HPDE6-E6E7 (cell line): ENCODE measurements at regions not wholly inside any gene's neighbourhood (a gene's known extent, or its start where the extent isn't known, plus 50 kb on each side); places are given as distances from the start of the nearest gene placed in this dataset.

Source experiments
- DNase-seq: peaks from one replicate; pipeline ENCODE4 v3.0.0; 2011; ENCODE audit warnings: missing footprints; ENCODE audit errors: extremely low spot score

DNA sequence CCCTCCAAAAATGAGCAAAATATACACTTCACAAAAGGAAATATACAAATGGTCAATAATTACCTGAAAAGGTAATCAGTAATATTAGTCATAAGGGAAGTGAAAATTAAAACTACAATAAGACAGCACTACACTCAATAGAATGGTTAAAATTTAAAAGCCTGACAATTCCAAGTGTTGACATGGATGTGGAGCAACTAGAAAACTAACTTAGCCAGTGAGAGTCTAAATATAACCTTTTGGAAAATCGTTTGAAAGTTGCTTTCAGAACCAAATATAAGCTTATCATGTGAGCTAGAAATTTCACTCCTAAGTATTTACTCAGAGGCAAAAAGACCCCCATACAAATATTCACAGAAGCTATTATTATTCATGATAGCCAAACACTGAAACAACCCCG, 105.1 kb upstream of the MVB12B start:
- no peak for DNase-seq

DNA sequence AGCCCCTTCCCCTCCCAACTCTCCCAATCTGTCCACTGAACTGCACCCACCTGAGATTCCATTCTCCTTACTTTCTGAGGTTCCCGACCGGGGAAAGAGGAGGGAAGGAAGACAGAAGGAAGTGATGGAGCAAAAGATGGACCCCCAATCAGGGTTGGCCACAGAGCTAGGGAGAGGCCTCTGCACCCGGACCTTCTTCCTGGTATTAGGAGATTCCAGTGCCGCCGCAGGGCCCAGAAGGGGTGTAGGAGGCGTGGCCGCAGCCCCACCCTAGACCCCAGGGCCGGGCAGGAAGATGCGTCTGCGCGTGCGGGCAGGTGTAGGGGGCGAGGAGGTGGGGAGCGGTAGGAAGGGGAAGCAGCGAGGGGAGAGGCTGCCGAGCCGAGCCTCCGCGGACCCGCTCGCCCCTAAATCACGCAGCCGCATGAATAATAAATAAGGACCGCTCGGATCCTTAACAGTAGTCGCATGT, 104.2 kb upstream of the MVB12B start:
- DNase-seq = no peak

DNA sequence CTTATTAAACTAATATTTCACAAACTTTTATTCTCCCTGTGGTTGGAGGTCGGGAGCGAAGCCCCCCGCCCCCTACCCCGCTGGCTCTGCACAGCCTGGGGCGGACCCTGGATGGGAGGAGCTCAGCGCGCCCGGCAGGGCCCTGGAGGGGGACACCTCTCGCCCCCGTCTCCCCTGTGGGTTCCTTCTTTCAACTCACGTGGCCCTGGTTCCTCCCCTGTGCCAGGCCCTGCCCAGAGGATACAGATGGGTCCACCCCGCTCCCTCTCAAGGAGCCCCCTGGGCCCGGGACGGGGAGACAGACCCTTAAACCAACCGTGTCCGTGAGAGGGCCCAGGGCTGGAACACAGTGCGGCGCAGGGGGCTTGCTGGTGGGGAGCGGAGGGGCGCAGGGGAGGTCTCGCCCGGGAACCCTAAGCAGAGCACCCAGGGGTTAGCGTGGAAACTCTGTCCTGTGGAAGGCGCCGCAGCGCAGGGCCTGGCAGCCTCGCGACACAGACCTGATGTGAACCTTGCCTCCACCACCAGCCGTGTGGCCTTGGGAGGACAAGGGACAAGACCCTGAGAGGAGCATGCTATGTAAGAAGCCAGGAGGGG, 103.7 kb upstream of the MVB12B start:
- DNase-seq = no peak

DNA sequence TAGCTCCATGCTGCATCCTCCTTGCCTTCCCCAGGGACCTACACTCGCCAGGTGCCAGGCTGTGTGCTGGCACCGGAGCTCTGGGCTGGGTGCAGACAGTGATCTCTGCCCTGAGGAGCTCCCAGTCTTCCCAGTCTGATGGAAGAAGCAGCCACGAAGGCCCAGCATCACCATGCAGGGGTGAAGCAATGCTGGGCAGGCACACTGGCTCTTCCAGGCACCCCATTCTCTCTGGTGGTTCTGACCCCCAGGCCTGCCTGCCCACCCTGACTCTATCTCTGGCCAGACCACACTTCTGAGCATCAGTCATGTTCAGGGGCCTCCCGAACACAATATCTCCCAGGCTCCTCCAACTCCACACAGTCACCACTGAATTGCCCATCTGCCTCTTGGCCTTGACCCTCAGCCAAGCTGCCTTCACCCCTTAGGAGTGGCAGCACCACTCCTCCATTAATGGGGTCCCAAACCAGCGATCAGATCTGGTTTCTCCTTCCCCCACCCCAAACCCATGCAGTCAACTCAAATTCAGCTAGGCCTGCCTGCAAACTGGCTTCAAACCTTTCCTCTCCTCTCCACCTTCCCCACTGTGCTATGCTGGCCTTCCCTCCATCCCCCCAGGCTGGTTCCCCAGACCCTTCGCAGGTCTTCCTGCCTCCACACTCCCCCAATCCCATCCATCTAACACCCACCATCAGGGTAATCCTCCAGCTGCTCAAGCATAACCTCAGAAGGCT, 102.7 kb upstream of the MVB12B start:
- no peak for DNase-seq

DNA sequence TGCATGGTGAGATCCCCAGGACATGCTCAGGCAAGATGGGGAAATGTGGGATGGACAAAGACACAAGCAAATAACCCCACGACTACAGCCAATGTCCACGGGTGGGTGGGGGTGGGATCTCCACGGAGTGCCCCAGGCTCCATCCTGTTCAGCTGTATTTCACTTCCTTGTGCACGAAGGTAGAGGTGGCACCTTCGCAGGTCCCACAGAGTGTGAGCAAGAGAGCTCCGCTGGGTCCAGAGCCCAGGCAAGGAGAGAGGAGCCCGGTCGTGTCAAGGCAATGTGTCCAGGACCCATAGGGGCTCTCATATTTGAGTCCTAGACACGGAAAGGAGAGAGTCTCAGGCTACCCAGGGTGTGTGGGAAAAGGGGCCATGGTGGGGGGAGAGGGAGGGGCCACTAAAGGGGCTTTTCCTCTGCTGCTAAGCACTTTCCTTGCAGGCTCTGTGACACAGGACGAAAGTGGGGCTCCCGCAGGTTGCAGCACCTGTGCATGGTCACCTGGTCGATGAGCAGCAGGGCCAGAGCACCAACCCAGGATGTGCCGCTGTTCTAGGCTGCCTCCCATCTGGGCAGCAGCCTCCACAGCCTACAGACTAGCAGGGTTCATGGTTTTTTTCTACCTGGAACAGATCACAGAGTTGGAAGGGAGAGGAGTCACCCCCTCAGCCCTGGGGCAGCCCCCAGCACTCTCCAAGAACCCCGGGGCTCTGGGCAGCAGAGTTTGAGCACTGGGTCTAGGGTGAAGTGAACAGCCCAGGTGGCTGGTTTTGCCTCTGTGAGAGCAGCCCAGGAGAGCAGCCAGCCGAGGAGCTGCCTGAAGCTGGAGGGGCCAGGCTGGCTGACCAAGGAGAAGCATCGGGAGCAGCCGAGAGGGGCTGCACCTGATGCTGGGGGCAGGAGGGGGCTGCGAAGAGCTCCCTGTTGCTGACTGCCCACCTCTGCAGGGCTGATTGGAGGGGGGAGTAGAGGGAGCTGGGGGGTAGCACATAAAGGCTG, 100.7 kb upstream of the MVB12B start:
- DNase-seq = no peak

DNA sequence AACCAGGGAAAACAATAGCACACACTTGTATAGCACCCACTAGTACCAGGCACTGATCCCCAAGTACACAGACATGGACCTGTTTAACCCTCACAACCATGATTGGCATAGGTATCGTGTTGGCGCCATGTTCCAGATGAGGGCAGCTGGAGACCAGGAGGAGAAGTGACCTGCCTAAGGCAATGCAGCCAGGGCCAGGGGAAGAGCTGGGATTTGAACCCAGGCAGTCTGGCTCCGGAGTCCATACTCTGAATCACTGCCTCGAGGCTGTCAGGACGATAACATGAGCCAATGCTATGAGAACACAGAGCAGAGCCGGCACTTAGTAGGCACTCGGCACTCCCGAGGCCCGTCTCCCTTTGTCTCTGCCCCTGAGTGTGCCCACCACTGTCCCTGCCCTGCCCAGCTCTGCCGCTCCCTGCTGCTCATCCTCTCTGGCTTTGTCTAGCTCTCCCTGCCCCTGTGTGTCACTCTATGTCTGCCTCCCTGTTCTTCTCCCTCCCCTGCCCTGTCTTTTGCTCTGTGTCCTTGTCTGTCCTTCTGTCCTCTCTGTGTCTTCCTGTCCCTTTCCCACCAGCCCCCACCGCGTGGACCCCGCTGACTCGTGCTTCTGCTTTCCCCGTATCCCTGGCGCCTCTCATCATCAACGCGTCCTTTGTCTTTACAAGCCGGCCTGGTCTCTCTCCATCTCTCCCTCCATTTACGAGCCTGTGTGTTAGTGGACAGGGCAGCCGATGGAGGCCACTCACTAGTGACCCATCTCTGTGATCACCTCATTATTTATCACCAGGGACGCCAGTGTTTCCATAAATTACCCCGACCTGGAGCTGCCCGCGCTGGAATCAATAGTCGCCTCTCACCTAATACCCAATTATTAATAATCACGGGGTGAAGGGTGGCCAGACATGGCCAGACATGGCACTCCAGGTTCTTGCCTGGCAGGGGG, 99.4 kb upstream of the MVB12B start:
- no peak for DNase-seq

DNA sequence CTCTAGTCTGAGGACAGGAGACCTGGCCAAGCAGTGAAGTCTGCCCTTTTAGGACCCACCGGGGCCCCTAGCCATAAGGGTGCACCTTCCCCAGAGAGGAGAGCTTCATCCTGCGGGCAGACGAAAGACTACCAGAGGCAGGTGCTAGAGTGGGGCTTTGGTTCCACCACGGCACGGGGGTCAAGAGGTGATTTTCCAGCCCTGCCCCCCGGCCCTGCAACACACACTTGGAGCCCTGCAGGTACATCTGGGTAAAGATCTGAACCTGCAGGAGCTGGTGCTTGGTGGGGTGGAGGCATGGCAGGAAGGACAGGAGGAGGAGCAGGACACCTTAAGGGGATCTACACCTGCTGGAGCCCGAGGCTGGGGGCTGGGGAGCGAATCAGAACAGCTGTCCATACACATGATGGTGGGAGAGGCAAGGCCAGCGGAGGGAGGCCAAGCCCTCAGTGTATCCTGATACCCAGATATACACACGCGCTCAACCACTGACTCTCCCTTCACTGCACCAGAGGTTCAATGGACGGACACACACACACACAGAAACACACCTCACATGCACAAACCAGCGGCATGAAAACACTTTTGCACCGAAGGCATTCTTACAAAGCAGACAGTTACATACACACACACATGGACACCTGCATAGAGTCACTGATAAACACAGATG, 98.4 kb upstream of the MVB12B start:
- no peak for DNase-seq

DNA sequence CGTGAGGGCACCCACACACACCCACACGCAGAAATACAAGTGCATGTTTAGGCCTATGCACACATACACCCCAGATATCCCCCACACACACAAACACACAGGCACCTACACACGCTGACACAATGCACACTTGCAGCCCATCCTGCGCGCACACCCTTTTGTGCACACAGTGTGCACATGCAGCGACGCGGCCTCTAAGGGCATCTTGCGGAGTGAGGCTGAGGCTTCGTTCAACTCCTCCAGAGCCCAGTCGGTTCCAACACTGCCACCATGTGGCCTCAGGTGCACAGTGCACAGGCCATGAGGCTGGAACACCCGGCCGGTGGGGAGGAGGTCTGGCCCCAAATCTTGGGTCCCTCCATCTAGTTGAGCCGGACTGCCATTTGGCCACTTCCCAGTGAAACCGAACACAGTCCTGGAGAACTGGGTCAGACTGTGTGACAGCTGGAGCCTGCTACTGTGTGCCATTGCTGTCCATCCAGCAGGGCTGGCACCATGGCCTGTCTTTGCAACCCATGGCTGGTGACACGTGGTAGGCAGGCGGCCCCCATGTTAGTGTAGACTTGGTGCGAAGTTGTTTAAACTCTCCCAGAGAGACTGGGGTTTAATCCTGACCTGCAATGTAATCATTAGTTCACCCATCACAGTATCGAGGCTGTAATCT, 97.7 kb upstream of the MVB12B start:
- DNase-seq = peak; percentile 60

DNA sequence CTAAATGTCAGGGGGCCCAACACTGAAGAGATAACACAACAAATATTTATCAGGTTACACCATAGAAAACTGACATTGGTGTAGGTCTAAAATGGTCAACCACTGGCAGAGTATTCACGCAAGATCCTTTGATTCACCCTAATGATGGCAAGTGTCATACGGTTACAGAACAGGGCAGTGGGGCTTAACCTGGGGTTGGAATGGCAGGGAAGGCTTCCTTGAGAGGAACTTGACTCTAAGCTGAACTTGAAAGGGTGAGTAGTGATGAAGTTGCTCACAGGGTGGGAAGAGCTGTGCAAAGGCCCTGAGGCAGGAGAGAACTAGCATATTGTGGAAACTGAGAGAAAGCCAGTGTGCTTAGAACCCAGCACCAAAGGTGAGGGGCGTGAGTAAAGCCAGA, 97.1 kb upstream of the MVB12B start:
- DNase-seq = no peak

DNA sequence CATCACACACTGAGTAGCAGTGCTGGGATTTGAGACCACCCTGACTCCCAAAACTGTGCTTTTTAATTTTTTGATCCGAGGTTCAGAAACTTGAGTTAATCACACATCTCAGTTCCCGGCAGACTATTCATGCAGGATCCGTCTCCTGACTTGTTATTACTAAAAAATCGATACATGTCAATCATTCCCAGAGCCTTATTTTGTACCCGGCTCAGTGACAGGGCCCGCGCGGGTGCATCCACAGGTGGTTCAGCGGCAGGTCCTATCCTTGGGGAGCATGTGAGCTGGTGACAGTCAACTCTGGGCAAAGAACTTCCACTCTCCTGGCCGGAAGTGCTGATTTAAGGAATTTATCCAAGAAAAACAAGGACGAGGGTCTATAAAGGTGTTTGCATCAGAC, 95.9 kb upstream of the MVB12B start:
- no peak for DNase-seq

DNA sequence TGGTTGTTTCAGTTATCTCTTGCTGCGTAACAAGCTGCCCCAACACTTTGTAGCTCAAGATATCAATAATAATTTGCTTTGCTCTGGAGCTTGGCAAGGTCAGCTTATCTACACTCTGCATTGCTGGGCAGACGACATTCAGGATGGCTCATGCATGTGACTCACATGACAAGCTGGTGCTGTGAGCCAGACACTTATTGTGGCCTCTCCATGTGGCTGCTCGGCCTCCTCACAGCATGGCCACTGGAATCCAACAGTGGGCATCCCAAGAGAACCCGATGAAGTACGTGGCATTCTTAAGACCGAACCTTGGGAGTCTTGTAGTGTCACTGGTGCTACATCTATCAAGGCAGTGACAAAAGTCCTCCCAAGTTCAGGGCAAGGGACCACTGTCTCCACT, 94.2 kb upstream of the MVB12B start:
- no peak for DNase-seq

DNA sequence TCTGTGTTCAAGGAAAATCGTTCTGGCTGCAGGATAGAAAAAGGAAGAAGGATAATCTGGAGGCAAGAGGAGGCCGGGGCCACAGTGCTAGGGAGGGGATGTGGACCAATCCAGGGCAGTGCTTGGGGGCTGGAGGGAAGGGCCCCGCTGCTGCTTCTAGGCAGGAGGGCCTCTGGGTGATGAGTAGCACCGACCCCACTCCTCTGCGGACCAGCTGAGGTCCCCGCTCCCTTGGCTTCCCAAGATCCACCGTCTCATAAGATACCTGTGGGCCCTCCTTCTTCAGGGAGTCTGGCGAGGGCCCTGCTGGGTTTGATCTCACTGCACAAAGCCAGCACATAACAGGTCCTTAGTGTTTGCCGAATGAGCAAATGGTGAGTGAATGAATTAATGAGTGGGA, 93.5 kb upstream of the MVB12B start:
- no peak for DNase-seq

DNA sequence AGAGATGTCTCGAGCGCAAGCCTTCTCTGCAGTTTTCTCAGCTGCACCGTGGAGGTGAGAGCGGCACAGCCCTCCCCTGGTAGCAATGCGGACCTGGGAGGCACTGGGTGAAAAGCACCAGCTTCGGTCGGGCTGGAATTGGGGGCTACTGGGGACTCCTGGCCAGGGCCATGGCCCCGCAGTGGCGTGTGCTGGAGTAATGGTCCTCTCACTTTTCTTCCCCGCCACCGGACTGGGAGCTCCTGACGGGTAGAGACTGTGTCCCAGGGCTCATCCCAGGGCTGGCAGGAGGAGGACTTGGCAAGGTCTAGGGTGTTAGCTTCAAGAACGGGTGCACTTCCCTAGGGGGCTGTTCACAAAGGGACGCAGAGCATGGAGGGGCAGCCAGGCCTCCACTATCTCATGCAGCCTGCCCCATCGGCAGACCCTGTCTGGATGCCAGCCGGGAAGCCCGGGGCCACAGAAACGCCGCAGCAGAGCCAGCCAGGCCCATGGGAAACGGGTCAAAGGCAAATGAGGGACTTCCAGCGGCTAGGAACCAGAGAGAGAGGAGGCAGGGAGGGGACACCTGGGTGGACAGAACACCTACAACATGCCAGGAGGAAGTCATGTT, 92.6 kb upstream of the MVB12B start:
- DNase-seq = no peak

DNA sequence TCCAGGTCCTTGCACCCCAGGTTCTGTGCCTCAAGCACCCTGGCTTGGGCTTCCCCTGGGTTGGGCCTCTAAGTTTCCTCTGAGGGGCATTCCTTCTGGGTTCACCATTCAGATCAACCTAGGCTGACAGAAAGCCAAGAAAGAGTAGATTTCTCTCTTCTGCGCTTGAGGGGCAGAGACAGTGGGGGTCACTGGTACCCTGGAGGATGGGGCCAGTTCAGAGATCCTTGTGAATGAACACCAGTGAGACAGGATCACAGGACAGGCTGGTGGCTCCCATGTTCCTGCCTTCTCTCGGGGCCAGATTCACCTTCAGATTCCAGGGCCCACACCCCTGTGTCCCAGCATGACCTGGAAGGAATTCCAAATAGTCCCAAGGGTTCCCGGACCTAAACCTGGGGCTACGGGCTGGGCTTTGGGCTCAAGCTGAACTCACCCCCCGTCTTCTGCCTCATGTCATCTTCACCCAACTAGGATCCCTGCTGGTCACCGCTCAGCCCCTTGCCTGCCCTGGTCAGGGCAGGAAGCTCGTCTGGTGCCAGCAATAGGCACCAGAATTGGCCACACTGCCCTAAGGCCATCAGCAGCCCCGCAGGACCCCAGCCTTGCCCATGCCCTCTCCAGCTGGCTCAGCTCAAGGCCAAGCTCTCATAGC, 91.8 kb upstream of the MVB12B start:
- DNase-seq = no peak

DNA sequence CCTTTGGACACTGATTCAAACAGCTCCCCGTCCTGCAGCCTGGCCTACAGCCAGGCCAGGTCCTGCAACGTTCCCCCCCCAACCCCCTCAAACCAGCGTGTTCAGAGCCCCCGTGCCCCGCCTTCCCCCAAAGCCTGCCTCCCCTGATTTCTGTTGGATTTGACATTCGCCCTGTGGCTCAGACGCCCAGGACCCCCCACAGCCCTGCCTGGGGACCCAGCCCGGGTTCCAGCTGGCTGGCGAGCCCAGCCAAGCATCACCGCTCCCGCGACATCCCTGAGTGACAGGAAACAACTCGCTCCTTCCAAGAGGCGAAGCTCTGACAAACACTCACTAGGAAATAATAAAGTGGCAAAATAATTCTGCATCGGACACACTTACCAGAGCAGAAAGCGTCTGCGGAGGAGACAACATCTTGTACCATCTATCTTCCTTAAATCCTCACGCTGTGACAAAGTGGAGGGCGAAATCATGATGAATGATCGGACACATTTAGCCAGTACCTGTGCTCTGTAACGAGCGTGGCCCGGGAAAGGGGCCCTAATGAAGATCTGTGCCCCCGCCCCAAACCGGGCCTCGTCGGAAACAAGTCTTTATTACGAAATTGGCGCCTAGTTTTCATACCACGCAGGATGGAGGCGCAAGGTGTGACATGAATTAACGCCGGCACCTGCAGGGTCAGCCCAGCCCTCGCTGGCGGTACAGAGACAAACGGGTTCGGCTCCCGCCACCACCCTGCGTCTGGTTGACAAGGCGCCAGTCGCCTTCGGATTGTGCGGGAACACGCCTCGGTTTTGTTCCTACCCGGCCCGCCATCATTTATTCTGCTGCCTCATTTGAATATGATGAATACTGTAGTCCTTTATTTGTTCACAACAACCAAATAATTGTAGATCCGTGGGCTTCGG, 91.0 kb upstream of the MVB12B start:
- no peak for DNase-seq

DNA sequence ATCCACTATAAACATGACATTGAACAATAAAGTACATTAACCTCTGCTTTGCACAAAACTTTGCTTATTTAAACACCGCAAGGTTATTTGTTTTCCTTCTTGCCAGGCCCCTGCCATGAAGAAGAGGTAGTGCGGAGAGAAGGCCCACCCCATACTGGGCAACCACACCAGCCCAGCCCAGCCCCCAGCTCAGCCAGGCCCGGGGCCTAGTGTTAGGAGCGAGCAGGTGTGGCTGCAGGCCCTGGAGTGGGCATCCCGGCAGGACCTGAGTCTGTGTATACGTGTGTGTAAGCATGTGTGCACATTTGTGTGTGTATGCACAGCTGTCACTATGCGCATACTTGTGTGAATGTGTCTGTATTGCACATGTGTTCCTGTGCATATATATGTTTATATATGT, 90.4 kb upstream of the MVB12B start:
- DNase-seq = no peak

DNA sequence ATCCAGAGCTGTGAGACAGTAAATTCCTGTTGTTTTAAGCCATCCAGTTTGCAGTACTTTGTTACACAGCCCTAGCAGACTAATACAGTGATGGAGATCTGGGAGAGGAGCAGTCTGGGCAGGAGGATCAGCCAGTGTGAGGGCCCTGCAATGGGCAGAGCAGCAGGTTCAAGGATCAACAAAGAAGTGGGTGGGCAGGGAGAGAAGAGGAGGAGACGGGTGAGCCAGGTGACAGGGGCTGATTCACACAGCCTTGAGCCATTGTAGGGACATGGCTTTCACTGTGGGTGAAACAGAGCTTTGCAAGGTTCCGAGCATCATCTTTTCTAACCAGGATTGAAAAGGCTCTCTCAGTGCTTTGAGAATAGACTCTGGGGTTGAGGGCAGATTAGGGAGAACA, 88.2 kb upstream of the MVB12B start:
- no peak for DNase-seq

DNA sequence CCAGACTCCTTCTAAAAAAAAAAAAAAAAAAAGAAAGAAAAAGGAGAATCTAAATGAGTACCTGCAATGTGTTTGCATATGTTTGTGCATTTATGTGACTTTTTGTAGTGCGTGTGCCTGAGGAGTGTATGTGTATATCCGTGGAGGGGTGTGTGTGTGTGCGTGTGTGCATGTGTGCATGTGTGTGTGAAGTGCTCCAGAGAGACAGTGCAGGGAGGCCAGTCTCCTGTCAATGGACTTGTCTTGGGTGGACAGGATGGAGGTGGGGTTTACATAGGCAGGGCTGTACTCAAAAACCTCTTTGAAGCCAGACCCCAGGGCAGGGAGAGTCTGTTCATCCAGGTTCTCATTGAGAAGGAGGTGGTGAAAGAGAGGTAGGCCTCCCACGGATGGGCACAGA, 87.1 kb upstream of the MVB12B start:
- no peak for DNase-seq
